Myocyte (in vitro differentiated cells): ENCODE measurements at regions not wholly inside any gene's neighbourhood (a gene's known extent, or its start where the extent isn't known, plus 50 kb on each side); places are given as distances from the start of the nearest gene placed in this dataset.

Experiments
- DNase-seq: peaks from one replicate; pipeline ENCODE4 v3.0.0-alpha.2; 2012; ENCODE audit warnings: low read depth

DNA sequence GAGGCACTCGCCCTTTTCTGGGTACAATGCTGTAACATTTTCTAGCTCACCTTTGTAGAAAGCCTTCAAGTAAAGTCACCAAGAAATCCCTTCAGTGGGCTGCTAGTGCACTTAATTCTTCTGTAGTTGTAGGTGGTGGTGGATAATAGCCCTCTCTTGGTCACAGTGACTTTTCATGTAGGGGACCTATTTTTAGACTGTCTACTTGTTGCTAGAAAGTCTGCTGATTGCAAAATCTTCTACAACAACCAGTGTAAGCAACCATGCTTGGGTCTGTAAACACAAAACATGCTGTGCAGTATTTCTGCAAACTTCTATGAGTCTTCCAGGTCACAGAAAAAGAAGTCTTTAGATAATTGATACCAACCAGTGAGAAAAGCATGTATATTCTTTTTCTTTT, 55.6 kb downstream of the PBDC1 start:
- DNase-seq: no peak

DNA sequence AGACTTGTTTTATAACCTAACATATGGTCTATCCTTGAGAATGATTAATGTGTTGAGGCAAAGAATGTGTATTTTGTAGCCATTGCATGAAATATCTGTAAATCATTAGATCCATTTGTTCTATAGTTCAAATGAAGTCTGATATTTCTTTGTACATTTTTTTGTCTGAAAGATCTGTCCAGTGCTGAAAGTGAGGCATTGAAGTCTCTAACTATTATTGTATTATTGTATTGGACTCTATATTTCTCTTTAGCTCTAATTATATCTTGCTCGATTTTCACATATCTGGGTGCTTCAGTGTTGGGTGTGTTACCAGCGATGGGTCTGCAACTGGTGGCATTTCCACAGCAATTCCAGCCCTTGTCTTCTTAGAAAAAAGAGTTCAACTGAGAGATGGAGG, 76.0 kb downstream of the PBDC1 start:
- no peak for DNase-seq

DNA sequence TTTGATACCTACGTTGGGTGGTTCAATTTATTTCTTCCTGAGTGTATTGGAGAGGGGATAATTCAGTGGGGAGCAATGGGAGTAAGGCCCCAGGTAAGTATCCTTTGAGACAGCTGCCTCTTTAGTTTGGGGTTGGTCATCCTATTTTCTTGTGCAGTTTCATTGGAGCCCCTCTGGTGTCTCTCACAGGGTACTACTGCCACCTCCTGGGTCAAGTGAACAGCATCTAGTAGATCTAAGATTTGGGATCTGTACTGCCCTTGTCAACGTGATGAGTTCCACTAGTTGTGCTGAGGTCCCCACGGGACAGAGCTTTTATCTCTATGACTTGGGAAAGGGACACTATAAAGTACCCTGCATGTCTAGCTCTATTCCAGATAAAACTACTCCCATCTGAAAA, 80.6 kb downstream of the PBDC1 start:
- peak; percentile 36 for DNase-seq

DNA sequence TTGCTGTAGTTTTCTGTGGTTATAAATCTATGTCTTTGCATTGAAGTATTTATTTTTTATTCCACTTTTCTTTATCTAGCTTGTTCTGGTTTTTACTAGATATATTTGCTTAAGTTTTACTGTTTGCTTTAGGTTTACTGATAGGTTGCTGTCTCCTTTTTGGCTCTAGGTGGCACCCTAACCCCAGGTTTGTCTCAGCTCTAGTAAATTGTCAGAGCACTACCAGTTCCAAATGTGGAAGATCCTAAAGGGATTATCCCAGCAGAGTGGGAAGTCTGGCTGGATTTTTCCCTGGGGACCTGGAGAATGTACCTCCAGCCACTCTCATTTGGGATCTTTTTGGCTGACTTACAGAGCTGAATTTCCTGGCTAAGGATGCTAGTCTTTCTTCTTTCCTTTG, 106.1 kb downstream of the PBDC1 start:
- peak; percentile 58 for DNase-seq
